ENCODE measurements at regions not wholly inside any gene's neighbourhood (a gene's known extent, or its start where the extent isn't known, plus 50 kb on each side); places are given as distances from the start of the nearest gene placed in this dataset.

DNA sequence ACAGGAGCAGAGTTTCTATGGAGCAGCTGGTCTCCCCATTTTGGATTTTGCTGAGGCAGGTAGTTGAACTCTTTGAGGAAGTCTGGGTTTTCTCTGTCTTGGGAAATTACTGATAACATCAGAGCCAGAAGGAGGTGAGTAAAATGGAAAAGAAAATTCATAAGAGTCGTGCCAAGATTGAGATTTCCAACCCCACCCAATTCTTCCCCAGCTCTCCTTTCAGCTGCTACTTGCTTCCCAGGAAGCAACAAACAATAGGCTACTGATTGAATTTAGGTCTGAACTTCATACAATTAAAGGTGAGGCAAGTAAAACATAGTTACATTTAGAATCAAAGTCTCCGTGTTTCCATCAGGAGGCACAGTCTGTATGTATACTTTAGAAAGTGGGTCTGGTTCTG is 54.6 kb upstream of the EOLA2 start:
- DNase-seq (ENCODE audit: low read depth in 2 of 2), result no peak

GRCh38 chrX:149993989-149994388 is 55.7 kb upstream of the EOLA2 start:
- no peak for DNase-seq (ENCODE audit: low read depth in 2 of 2)

DNA sequence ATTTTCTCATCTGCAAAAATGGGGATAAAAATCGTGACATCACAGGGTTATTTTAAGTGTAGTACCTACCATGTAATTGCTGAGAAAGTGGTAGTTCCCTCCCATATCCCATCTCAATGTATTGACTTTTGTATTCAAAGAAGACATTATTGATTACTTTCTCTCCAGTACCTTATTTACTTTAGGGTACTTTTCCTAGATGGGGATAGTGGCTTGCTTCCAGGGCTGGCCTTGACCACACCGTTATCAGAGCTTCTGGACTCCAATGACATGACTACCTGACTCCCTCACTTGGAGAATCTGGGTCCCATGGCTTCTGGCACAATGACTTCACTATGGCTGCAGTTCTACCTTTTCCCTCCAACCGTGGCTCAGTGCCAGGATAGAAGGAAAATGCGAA is 58.2 kb upstream of the EOLA2 start:
- no peak for DNase-seq (ENCODE audit: low read depth in 2 of 2)

GRCh38 chrX:150005027-150005426 is 66.7 kb upstream of the EOLA2 start:
- no peak for DNase-seq (ENCODE audit: low read depth in 2 of 2)

GRCh38 chrX:150007356-150007755 is 69.1 kb upstream of the EOLA2 start:
- DNase-seq (ENCODE audit: low read depth in 2 of 2), result no peak

GRCh38 chrX:150012647-150013381 is 74.5 kb upstream of the EOLA2 start:
- DNase-seq (ENCODE audit: low read depth in 2 of 2), result no peak

GRCh38 chrX:150014525-150014924 is 76.2 kb upstream of the EOLA2 start:
- no peak for DNase-seq (ENCODE audit: low read depth in 2 of 2)

DNA sequence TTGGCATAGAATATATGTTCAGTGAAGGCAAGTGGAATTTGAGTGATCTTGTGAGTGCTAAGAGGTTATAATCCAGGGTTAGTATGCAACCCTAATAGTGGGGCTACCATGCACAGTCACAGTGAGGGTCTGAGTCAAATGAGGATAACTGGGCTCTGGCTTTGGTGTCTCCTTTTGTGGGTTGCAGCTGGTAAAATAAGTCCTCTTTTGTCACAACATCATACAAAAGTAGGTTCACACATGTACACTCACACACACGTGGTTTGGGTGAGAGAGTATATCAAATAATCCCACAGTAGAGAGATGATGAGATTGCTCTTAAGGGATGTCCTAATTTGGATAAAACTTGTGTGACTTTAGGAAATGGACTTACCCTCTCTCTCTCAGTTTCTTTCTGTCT is 79.6 kb upstream of the EOLA2 start:
- no peak for DNase-seq (ENCODE audit: low read depth in 2 of 2)

DNA sequence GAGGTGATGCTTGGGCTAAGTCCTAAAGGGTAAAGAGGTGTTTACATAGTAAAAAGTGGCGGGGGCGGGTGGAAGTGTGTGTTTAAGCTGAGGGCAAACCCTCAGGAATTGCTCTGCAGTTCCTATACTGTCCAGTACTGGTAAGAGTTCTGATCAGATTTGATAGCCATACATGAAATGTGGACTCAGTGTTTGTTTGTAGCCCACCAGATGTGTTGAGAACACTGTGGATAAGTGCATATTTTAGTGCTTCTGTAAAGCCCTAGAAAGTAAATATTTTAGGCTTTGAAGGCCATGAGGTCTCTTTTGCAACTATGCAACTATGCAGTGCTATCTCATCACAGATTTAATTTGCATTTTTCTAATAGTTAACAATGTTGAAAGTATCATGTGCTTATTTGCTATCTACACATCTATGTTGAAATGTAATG is 80.7 kb upstream of the EOLA2 start:
- DNase-seq (ENCODE audit: low read depth in 2 of 2), result no peak

DNA sequence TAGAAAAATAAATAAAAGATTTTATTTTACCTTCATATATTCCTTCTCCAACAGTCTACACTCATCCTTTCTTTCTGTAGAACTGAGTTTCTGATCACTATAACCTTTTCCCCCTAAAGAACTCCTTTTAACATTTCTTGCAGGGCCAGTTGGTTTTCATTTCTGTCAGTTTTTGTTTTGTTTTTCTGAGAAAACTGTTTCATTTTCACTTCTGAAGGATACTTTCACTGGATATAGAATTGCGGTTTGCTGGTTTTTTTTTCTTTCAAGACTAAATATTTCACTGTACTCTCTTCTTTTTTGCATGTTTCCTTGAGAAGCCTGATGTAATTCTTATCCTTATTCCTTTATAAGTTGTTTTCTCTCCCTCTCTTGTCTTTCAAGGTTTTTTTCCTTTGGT is 90.4 kb upstream of the EOLA2 start:
- no peak for DNase-seq (ENCODE audit: low read depth in 2 of 2)

DNA sequence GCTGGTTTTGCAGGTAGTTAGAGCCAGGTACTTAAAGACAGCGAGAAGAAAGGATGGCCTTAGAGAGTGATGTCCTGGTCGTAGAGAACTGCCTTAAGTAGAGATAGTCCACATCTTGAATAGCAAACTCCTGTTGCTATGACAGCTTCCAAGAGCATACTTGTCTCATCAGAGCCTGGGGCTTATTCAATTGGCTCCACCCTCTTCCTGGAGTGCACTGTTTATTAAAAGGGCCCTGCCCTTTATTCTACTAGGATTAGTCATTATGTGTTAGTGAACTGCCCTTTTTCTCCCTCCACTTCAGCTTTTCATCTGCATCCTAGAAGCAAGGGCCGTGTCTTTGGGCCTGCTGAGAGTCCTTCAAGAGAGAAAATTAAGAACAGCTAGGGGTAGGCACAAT is 94.5 kb upstream of the EOLA2 start:
- DNase-seq (ENCODE audit: low read depth in 2 of 2), result no peak

GRCh38 chrX:150034788-150035187 is 96.5 kb upstream of the EOLA2 start:
- DNase-seq (ENCODE audit: low read depth in 2 of 2), result no peak

- DNase-seq (ENCODE audit: low read depth in 2 of 2), result no peak
These were observed 97.2 kb upstream of the EOLA2 start for GRCh38 chrX:150035531-150035930.

- DNase-seq (ENCODE audit: low read depth in 2 of 2), result no peak
These were observed 97.9 kb upstream of the EOLA2 start for GRCh38 chrX:150036181-150036580.

- DNase-seq (ENCODE audit: low read depth in 2 of 2), result no peak
These were observed 98.3 kb upstream of the EOLA2 start for GRCh38 chrX:150036641-150037040.

DNA sequence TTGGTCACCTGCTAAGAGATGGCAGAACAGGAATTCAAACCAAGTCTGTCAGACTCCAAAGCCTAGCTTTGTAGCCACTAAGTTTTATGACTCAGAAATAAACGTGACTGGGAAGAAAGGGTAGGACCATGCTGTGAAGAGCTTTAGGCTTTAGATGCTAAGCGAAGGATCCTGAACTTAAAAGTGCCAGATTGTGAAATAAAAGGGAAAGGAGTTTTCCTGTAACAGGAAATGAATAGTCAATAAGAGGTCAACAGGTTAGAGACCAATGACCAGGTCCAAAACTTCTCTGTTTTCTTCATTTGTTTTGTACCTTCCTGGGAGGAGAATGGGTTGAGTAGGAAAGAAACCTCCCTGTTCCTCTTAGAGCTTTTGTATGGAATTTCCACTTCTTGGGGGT is 98.8 kb upstream of the EOLA2 start:
- no peak for DNase-seq (ENCODE audit: low read depth in 2 of 2)

DNA sequence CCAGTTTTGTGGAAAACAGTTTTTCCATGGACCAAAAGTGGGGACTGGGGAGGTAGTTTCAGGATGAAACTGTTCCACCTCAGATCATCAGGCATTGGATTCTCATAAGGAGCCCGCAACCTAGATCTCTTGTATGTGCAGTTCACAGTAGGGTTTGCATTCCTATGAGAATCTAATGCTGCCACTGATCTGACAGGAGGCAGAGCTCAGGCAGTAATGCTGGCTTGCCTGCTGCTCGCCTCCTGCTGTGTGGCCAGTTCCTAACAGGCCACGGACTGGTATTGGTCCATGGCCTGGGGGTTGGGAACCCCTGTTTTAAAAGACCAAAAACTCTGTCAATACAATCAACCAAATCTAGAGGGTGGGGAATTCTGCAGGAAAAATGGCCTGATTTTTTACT is 100.0 kb upstream of the EOLA2 start:
- DNase-seq (ENCODE audit: low read depth in 2 of 2), result no peak

DNA sequence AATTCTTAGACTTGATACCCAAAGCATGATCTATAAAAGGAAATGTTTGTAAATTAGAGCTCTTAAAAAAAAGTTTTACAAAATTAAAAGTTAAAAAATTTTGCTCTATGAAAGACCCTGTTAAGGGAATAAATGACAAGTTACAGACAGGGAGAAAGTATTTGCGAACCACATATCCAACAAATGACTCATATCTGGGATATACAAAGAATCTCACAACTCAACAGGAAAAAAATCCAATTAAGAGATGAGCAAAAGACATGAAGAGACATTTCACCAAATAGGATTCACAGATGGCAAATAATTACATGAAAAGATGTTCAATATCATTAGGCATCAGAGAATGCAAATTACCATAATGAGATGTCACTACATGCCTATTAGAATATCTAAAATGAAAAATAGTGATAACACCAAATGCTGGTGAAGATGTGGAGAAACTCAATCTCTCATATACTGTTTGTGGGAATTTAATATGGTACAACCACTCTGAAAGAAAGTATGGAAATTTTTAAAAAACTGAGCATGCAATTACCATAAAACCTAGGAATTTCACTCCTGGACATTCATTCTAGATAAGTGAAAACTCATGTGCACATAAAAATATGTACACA is 100.8 kb upstream of the EOLA2 start:
- no peak for DNase-seq (ENCODE audit: low read depth in 2 of 2)

DNA sequence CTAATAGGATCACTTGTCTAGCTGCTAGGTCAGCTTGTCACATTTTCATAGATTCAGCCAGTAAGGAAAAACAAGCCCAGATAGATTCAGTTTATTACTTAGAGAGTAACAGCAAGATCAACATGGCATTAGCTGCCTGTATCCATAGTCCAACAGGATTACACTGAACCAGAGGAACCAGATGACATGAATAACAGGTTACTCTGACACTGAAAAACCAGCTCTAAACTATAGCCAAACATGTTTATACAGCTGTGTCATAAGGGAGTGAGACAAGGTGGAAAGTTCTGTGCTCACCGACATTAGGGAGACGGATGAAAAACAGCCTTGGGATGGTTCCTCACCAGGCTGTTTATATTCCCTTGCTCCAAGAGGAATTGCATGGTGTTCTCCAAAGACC is 102.9 kb upstream of the EOLA2 start:
- no peak for DNase-seq (ENCODE audit: low read depth in 2 of 2)

DNA sequence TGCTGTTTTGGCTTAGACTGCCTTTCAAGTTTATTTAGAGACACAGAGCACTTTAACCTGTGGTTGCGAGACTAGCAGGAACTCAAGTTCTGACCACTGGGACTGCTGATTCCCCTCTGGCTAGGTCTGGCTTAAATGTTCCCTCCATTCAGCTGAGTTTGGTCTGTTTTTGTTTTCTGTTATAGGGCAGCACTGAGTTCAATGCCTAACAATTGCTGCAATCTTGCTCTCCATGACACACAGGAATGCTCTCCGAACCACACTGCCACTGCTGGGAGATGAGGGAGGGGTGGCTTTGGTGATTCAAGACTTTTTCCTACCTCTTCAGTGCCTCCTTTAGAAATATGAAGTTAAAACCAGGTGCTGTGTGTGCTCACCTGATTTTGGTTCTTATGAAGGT is 106.3 kb upstream of the EOLA2 start:
- no peak for DNase-seq (ENCODE audit: low read depth in 2 of 2)

DNA sequence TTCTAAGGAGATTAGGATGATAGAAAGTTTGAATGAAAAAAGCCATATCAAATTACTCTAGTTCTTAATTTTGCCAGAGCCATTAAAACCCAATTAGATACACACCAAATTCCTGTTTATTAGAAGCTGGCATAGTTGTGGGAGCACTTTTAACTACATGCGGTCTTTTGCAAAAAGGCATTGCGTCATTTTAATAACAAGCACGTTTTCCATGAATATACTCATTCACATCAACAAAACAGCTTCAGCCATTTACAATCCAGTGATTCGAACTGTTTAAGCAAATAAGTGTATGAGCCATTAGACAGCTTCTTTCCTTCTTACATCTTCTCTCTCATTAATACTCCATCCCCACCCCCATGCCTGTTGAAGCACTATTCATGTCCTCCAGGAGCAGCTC is 109.5 kb upstream of the EOLA2 start:
- DNase-seq (ENCODE audit: low read depth in 2 of 2), result no peak

GRCh38 chrX:150049647-150050046 is 111.4 kb upstream of the EOLA2 start:
- DNase-seq (ENCODE audit: low read depth in 2 of 2), result no peak

DNA sequence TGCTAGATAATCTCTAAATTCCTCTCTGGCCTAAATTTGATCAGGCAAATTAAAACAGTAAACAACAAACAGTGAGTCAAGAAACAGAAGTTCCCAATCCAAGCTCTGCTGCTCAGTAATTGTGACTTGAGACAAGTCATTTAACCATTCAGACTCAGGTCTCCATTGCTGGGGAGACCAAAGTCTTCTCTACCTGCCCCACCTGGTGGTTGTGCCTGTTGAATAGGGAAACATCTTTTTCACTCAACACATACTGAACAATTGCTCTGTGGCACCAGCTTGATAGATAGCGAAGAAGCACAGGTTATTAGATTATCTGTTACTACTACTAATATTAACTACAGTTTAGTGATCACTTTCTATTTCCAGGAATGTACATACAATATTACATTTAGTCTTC is 112.1 kb upstream of the EOLA2 start:
- DNase-seq (ENCODE audit: low read depth in 2 of 2), result no peak

- DNase-seq (ENCODE audit: low read depth in 2 of 2), result no peak
These were observed 112.8 kb upstream of the EOLA2 start for GRCh38 chrX:150051096-150051495.

All from stimulated activated CD4-positive, alpha-beta T cell treated with anti-CD3 and anti-CD28 coated beads, Interleukin-4, amount 100 ng/mL, for 48 hours (primary cell).